Endodermal cell (in vitro differentiated cells): ENCODE measurements at regions not wholly inside any gene's neighbourhood (a gene's known extent, or its start where the extent isn't known, plus 50 kb on each side); places are given as distances from the start of the nearest gene placed in this dataset.

Experiments used
- DNase-seq: peaks from one replicate; pipeline ENCODE4 v3.0.0-alpha.2; 2017
- H3K27ac ChIP-seq: 2 replicates; pipeline ENCODE4 v1.5.1; 2013; ENCODE audit warnings: mild to moderate bottlenecking, low read depth, low read length, moderate library complexity
- H3K27me3 ChIP-seq: 2 replicates; pipeline ENCODE4 v1.6.1; 2013; ENCODE audit warnings: mild to moderate bottlenecking, low read length, moderate library complexity; ENCODE audit not compliant: insufficient read depth, control insufficient read depth, poor library complexity, severe bottlenecking
- H3K36me3 ChIP-seq: 2 replicates; pipeline ENCODE4 v1.7.0; 2013; ENCODE audit warnings: mild to moderate bottlenecking, low read length, moderate library complexity; ENCODE audit not compliant: control insufficient read depth, insufficient read depth
- H3K4me1 ChIP-seq: one replicate; pipeline ENCODE4 v1.7.0; 2013; ENCODE audit warnings: low read length; ENCODE audit not compliant: control insufficient read depth, insufficient read depth
- H3K4me3 ChIP-seq: 2 replicates; pipeline ENCODE4 v1.5.1; 2013; ENCODE audit warnings: mild to moderate bottlenecking, low read length, moderate library complexity
- H3K9ac ChIP-seq: 2 replicates; pipeline ENCODE4 v1.6.1; 2013; ENCODE audit warnings: mild to moderate bottlenecking, low read length, moderate library complexity; ENCODE audit not compliant: poor library complexity, severe bottlenecking; ENCODE audit errors: extremely low read depth
- H3K9me3 ChIP-seq: 2 replicates; pipeline ENCODE4 v1.6.1; 2013; ENCODE audit warnings: mild to moderate bottlenecking, low read length, moderate library complexity; ENCODE audit not compliant: control insufficient read depth
- H3K27ac Mint-ChIP-seq: 2 replicates; pipeline ENCODE4 v1.8.0; 2020; ENCODE audit warnings: mixed read lengths
- H3K27me3 Mint-ChIP-seq: 2 replicates; pipeline ENCODE4 v1.8.0; 2021; ENCODE audit warnings: mild to moderate bottlenecking, mixed read lengths; ENCODE audit not compliant: insufficient read depth
- H3K36me3 Mint-ChIP-seq: 2 replicates; pipeline ENCODE4 v1.8.0; 2020; ENCODE audit warnings: low read depth, mixed read lengths
- H3K4me1 Mint-ChIP-seq: 2 replicates; pipeline ENCODE4 v1.8.0; 2020; ENCODE audit warnings: mixed read lengths
- H3K4me3 Mint-ChIP-seq: 2 replicates; pipeline ENCODE4 v1.8.0; 2020; ENCODE audit warnings: mild to moderate bottlenecking, moderate library complexity, mixed read lengths
- H3K9me3 Mint-ChIP-seq: 2 replicates; pipeline ENCODE4 v1.8.0; 2020; ENCODE audit warnings: mild to moderate bottlenecking, mixed read lengths
- CTCF ChIP-seq: fragments of 200-600 bp; sonication (generic); conservative IDR thresholded peaks from 2 replicates; pipeline ENCODE4 v1.5.0; 2021; ENCODE audit warnings: antibody characterized with exemption, mild to moderate bottlenecking
- WGBS, 2 experiments: methylation state at CpG; one replicate each; pipeline versions ENCODE4 v1.1.5 to v1.1.7; 2013; ENCODE audit warnings: missing lambda C conversion rate in 2 of 2, mixed read lengths in 1 of 2; ENCODE audit not compliant: insufficient coverage in 1 of 2, insufficient read length in 1 of 2; 5-methylcytosine and 5-hydroxymethylcytosine counted together

GRCh38 chr12:83256562-83256961 is 569.9 kb downstream of the TMTC2 start:
- DNase-seq: no peak
- Mint-ChIP-seq H3K4me1 (no peaks in the 10 kb centered on the region), H3K9me3 (peaks cover 2% of the 10 kb centered on the region), H3K36me3 (no peaks in the 10 kb centered on the region), H3K4me3 (no peak overlapping the region), H3K27me3 (no peaks in the 10 kb centered on the region), H3K27ac (no peak overlapping the region)
- no peaks in the 10 kb centered on the region for H3K9me3 ChIP-seq
- no peak overlapping the region for H3K27ac ChIP-seq
- H3K4me1 ChIP-seq: no peaks in the 10 kb centered on the region
- 94 to 100% methylated on average over 1 to 3 of the region's 3 CpGs for WGBS, 2 experiments
- no peak overlapping the region for H3K4me3 ChIP-seq
- H3K9ac ChIP-seq: no peak overlapping the region
- H3K27me3 ChIP-seq: no peaks in the 10 kb centered on the region
- TF ChIP-seq CTCF: no peak
- no peaks in the 10 kb centered on the region for H3K36me3 ChIP-seq

GRCh38 chr12:83250866-83251265 is 564.2 kb downstream of the TMTC2 start:
- no peaks in the 10 kb centered on the region for H3K27me3 ChIP-seq
- H3K4me3 ChIP-seq: no peak overlapping the region
- no peaks in the 10 kb centered on the region for H3K27me3 Mint-ChIP-seq
- H3K27ac ChIP-seq: no peak overlapping the region
- H3K36me3 Mint-ChIP-seq: no peaks in the 10 kb centered on the region
- no peaks in the 10 kb centered on the region for H3K36me3 ChIP-seq
- H3K4me1 ChIP-seq: no peaks in the 10 kb centered on the region
- no peak for TF ChIP-seq CTCF
- no CpG with 5 or more reads among the region's 1 CpG for WGBS, 2 experiments
- no peak overlapping the region for H3K27ac Mint-ChIP-seq
- no peak overlapping the region for H3K4me3 Mint-ChIP-seq
- no peak overlapping the region for H3K9ac ChIP-seq
- H3K4me1 Mint-ChIP-seq: no peaks in the 10 kb centered on the region
- H3K9me3 ChIP-seq: no peaks in the 10 kb centered on the region
- no peak for DNase-seq
- H3K9me3 Mint-ChIP-seq: no peaks in the 10 kb centered on the region

GRCh38 chr12:83245156-83245555 is 558.5 kb downstream of the TMTC2 start:
- Histone ChIP-seq H3K9me3 (no peaks in the 10 kb centered on the region), H3K4me3 (no peak overlapping the region), H3K27ac (no peak overlapping the region), H3K9ac (no peak overlapping the region), H3K4me1 (no peaks in the 10 kb centered on the region), H3K27me3 (no peaks in the 10 kb centered on the region), H3K36me3 (no peaks in the 10 kb centered on the region)
- no peaks in the 10 kb centered on the region for H3K36me3 Mint-ChIP-seq
- WGBS, 2 experiments: 89 to 94% methylated on average over 2 to 3 of the region's 3 CpGs
- H3K4me3 Mint-ChIP-seq: no peak overlapping the region
- H3K27ac Mint-ChIP-seq: no peak overlapping the region
- no peaks in the 10 kb centered on the region for H3K9me3 Mint-ChIP-seq
- H3K4me1 Mint-ChIP-seq: no peaks in the 10 kb centered on the region
- H3K27me3 Mint-ChIP-seq: no peaks in the 10 kb centered on the region
- TF ChIP-seq CTCF: no peak
- no peak for DNase-seq
